HEK293 (cell line): ENCODE measurements at regions not wholly inside any gene's neighbourhood (a gene's known extent, or its start where the extent isn't known, plus 50 kb on each side); places are given as distances from the start of the nearest gene placed in this dataset.
"Not testable (repeated sequence)": the region's sequence is repeated elsewhere in the genome, so short reads cannot be mapped to it uniquely, and the experiment has no call there.

Experiments used
- CTCF ChIA-PET: fragments of 350-600 bp; formaldehyde crosslinking; extraction: SDS; loops from one replicate; lab custom pipeline; 2021; ENCODE audit warnings: antibody characterized with exemption; lab: Yijun Ruan, JAX
- POLR2A ChIA-PET: fragments of 300-600 bp; formaldehyde crosslinking; extraction: SDS; loops from one replicate; lab custom pipeline; 2020; ENCODE audit warnings: antibody characterized with exemption, inconsistent platforms; lab: Yijun Ruan, JAX
- H3K27ac ChIP-seq: fragments of 200-500 bp; sonication (Bioruptor generic); 2 replicates; pipeline ENCODE4 v1.5.1; 2014; ENCODE audit warnings: low read depth, low read length, control low read depth, inconsistent platforms; ENCODE audit errors: extremely low read depth
- H3K36me3 ChIP-seq, 2 experiments: fragments of 200-500 bp in 1 of 2; sonication (Bioruptor generic) in 1 of 2; 1 replicate in 1 of 2; 2 replicates in 1 of 2; pipeline ENCODE4 v1.5.1; 2014 to 2017; ENCODE audit warnings: inconsistent platforms in 2 of 2, low read length in 2 of 2; ENCODE audit not compliant: control insufficient read depth in 2 of 2, insufficient read depth in 1 of 2
- H3K4me1 ChIP-seq: fragments of 200-500 bp; sonication (Bioruptor generic); 2 replicates; pipeline ENCODE4 v1.5.1; 2014; ENCODE audit warnings: mild to moderate bottlenecking, low read length, inconsistent platforms; ENCODE audit not compliant: control insufficient read depth, insufficient read depth
- H3K4me3 ChIP-seq: 2 replicates; pipeline ENCODE4 v1.5.1; 2011; ENCODE audit warnings: low read depth, mild to moderate bottlenecking, control low read depth, low read length, moderate library complexity
- H3K9me3 ChIP-seq: fragments of 200-500 bp; sonication (Bioruptor generic); 2 replicates; pipeline ENCODE4 v1.5.1; 2014; ENCODE audit warnings: low read depth, low read length, inconsistent platforms; ENCODE audit not compliant: control insufficient read depth, insufficient read depth
- HOXA7 ChIP-seq: sonication (generic); formaldehyde crosslinking; IDR thresholded peaks from 2 replicates; pipeline ENCODE4 v1.8.1; 2022; ENCODE audit warnings: missing genetic modification reagents, borderline replicate concordance
- KLF10 ChIP-seq: fragments of 450-650 bp; IDR thresholded peaks from 2 replicates; pipeline ENCODE4 v1.5.1; 2018; ENCODE audit warnings: missing biosample characterization, mild to moderate bottlenecking, missing genetic modification characterization
- MYNN ChIP-seq: fragments of 450-650 bp; formaldehyde crosslinking; IDR thresholded peaks from 2 replicates; pipeline ENCODE4 v1.5.1; 2016; ENCODE audit warnings: missing biosample characterization, missing genetic modification characterization, borderline replicate concordance
- REPIN1 ChIP-seq: fragments of 450-650 bp; formaldehyde crosslinking; IDR thresholded peaks from 2 replicates; pipeline ENCODE4 v1.5.1; 2017; ENCODE audit warnings: missing biosample characterization, missing genetic modification characterization, low read depth
- SETDB1 ChIP-seq: IDR thresholded peaks from one replicate; pipeline ENCODE4 v1.6.1; 2017; ENCODE audit warnings: mild to moderate bottlenecking, low read length, moderate library complexity, mixed read lengths; ENCODE audit not compliant: insufficient read length
- TRIM28 ChIP-seq: IDR thresholded peaks from 2 replicates; pipeline ENCODE4 v1.6.1; 2011; ENCODE audit warnings: low read length, control low read depth, borderline replicate concordance
- ZBTB1 ChIP-seq: fragments of 450-650 bp; formaldehyde crosslinking; IDR thresholded peaks from 2 replicates; pipeline ENCODE4 v1.5.1; 2016; ENCODE audit warnings: missing biosample characterization, missing genetic modification characterization
- ZBTB48 ChIP-seq: fragments of 450-650 bp; formaldehyde crosslinking; IDR thresholded peaks from 2 replicates; pipeline ENCODE4 v1.5.1; 2016; ENCODE audit warnings: missing biosample characterization, missing genetic modification characterization
- ZFHX2 ChIP-seq: fragments of 450-650 bp; formaldehyde crosslinking; conservative IDR thresholded peaks from 2 replicates; pipeline ENCODE4 v1.5.1; 2016; ENCODE audit warnings: missing biosample characterization, missing genetic modification characterization
- ZNF202 ChIP-seq: fragments of 450-650 bp; formaldehyde crosslinking; IDR thresholded peaks from 2 replicates; pipeline ENCODE4 v1.5.1; 2016; ENCODE audit warnings: missing biosample characterization, missing genetic modification characterization, borderline replicate concordance
- ZNF211 ChIP-seq: fragments of 450-650 bp; formaldehyde crosslinking; IDR thresholded peaks from 2 replicates; pipeline ENCODE4 v1.5.1; 2016; ENCODE audit warnings: low read depth, missing biosample characterization, missing genetic modification characterization
- ZNF416 ChIP-seq: fragments of 450-650 bp; formaldehyde crosslinking; IDR thresholded peaks from 2 replicates; pipeline ENCODE4 v1.5.1; 2016; ENCODE audit warnings: missing biosample characterization, missing genetic modification characterization
- ZNF426 ChIP-seq: fragments of 450-650 bp; formaldehyde crosslinking; IDR thresholded peaks from 2 replicates; pipeline ENCODE4 v1.5.1; 2017; ENCODE audit warnings: missing biosample characterization, missing genetic modification characterization, mild to moderate bottlenecking, inconsistent platforms, moderate library complexity
- ZNF571 ChIP-seq: fragments of 450-650 bp; formaldehyde crosslinking; IDR thresholded peaks from 2 replicates; pipeline ENCODE4 v1.5.0; 2017; ENCODE audit warnings: missing biosample characterization, missing genetic modification characterization
- ZNF621 ChIP-seq: fragments of 450-650 bp; formaldehyde crosslinking; IDR thresholded peaks from 2 replicates; pipeline ENCODE4 v1.5.1; 2017; ENCODE audit warnings: missing biosample characterization, missing genetic modification characterization
- ZNF626 ChIP-seq: fragments of 450-650 bp; sonication (Bioruptor Pico); formaldehyde crosslinking; IDR thresholded peaks from 2 replicates; pipeline ENCODE4 v1.5.1; 2018; ENCODE audit warnings: missing biosample characterization, missing genetic modification characterization, inconsistent platforms
- TF ChIP-seq, protein P1 (sequence below): fragments of 450-650 bp; formaldehyde crosslinking; IDR thresholded peaks from 2 replicates; pipeline ENCODE4 v1.5.1; 2016; ENCODE audit warnings: missing biosample characterization, missing genetic modification characterization
- TF ChIP-seq, protein P2 (sequence below): fragments of 450-650 bp; formaldehyde crosslinking; IDR thresholded peaks from 2 replicates; pipeline ENCODE4 v1.5.1; 2016; ENCODE audit warnings: missing biosample characterization, missing genetic modification characterization
- TF ChIP-seq, protein P3 (sequence below): fragments of 450-650 bp; formaldehyde crosslinking; IDR thresholded peaks from 2 replicates; pipeline ENCODE4 v1.5.1; 2016; ENCODE audit warnings: missing biosample characterization, missing genetic modification characterization
- TF ChIP-seq, protein P4 (sequence below): fragments of 450-650 bp; formaldehyde crosslinking; IDR thresholded peaks from 2 replicates; pipeline ENCODE4 v1.5.1; 2016; ENCODE audit warnings: missing biosample characterization, missing genetic modification characterization
- TF ChIP-seq, protein P5 (sequence below): sonication (generic); formaldehyde crosslinking; IDR thresholded peaks from 2 replicates; pipeline ENCODE4 v1.8.1; 2022; ENCODE audit warnings: mild to moderate bottlenecking, moderate library complexity, missing genetic modification reagents

DNA sequence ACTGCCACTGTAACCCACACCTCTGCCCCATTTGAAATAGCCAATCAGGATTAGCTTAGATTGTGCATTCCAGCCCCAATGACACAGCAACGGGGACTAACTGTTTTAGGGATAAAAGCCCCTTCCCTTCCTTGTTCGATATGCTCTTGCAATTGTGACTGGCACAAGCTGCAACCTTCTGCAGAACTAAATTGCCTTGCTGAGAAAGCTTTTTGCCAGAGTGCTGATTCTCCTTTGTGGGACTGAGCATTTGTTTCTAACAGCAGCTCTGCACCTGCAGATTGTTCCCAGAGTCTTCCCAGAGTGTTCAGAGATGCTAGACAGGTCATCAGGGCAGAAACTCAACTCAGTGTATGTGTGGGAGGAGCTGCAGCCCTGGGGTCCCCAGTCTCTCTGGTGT, 115.8 kb downstream of the ZNF675 start:
- Histone ChIP-seq H3K4me1 (no peaks in the 10 kb centered on the region), H3K4me3 (no peak overlapping the region), H3K36me3 (no peaks in the 10 kb centered on the region), H3K9me3 (no peaks in the 10 kb centered on the region), H3K27ac (no peak overlapping the region)
- ChIA-PET POLR2A (no interaction called here), CTCF (no interaction called here)
- no peak for TF ChIP-seq ZFHX2 (tag by site-specific recombination)
- TF ChIP-seq SETDB1, result peak; percentile 55
- peak; percentile 88; the same call in 1 of the 2 replicates for TF ChIP-seq TRIM28
- TF ChIP-seq HOXA7 (CRISPR knock-in tag), result no peak

DNA sequence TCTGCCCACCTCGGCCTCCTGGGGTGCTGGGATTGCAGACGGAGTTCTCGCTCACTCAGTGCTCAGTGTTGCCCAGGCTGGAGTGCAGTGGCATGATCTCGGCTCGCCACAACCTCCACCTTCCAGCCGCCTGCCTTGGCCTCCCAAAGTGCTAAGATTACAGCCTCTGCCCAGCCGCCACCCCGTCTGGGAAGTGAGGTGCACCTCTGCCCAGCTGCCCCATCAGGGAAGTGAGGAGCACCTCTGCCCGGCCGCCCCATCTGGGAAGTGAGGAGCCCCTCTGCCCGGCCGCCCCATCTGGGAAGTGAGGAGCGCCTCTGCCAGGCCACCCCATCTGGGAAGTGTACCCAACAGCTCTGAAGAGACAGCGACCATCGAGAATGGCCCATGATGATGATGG, 118.9 kb downstream of the ZNF675 start:
- H3K4me3 ChIP-seq, H3K36me3 ChIP-seq, POLR2A ChIA-PET, H3K27ac ChIP-seq, CTCF ChIA-PET, H3K9me3 ChIP-seq, H3K4me1 ChIP-seq: not testable (repeated sequence)

DNA sequence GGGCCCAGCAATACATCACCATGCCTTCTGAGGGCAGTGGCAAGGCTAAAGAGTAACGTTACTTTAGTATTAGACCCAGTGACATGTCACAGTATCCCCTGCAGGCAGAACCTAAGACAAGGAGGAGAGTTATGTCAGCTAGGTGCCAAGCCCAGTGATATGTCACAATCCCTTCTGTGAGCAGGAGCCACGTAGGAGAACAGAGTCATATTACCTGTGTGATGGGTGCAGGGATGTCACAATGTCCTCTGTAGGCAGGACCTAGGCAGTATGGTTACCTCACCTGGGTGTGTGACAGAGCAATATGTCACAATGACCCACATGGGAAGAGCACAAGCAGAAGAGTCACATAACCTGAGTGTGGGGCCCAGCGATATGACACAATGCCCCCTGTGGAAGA, 121.8 kb downstream of the ZNF675 start:
- TF ChIP-seq, protein P1, sequence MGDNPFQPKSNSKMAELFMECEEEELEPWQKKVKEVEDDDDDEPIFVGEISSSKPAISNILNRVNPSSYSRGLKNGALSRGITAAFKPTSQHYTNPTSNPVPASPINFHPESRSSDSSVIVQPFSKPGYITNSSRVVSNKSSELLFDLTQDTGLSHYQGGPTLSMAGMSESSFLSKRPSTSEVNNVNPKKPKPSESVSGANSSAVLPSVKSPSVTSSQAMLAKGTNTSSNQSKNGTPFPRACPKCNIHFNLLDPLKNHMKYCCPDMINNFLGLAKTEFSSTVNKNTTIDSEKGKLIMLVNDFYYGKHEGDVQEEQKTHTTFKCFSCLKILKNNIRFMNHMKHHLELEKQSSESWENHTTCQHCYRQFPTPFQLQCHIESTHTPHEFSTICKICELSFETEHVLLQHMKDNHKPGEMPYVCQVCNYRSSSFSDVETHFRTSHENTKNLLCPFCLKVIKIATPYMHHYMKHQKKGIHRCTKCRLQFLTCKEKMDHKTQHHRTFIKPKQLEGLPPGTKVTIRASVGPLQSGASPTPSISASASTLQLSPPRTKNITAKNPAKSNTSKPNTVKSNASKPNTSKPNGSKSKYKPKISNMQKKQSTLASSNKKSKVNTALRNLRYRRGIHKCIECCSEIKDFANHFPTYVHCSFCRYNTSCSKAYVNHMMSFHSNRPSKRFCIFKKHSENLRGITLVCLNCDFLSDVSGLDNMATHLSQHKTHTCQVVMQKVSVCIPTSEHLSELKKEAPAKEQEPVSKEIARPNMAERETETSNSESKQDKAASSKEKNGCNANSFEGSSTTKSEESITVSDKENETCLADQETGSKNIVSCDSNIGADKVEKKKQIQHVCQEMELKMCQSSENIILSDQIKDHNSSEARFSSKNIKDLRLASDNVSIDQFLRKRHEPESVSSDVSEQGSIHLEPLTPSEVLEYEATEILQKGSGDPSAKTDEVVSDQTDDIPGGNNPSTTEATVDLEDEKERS, result no peak
- TF ChIP-seq KLF10 (no peak), ZNF621 (no peak), ZNF571 (no peak), ZBTB48 (tag by site-specific recombination) (no peak), MYNN (tag by site-specific recombination) (no peak), ZNF626 (no peak), ZNF416 (no peak), ZNF211 (tag by site-specific recombination) (no peak), ZNF202 (tag by site-specific recombination) (no peak)
- TF ChIP-seq, protein P2, sequence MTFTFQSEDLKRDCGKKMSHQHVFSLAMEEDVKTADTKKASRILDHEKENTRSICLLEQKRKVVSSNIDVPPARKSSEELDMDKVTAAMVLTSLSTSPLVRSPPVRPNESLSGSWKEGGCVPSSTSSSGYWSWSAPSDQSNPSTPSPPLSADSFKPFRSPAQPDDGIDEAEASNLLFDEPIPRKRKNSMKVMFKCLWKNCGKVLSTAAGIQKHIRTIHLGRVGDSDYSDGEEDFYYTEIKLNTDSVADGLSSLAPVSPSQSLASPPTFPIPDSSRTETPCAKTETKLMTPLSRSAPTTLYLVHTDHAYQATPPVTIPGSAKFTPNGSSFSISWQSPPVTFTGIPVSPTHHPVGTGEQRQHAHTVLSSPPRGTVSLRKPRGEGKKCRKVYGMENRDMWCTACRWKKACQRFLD (tag by site-specific recombination), result no peak
- H3K36me3 ChIP-seq, result no peaks in the 10 kb centered on the region
- no peak overlapping the region for H3K27ac ChIP-seq
- POLR2A ChIA-PET, result no interaction called here
- H3K4me1 ChIP-seq, result no peaks in the 10 kb centered on the region
- no peaks in the 10 kb centered on the region; the same call in 1 of the 2 replicates for H3K9me3 ChIP-seq
- no peak overlapping the region for H3K4me3 ChIP-seq
- CTCF ChIA-PET, result no interaction called here

DNA sequence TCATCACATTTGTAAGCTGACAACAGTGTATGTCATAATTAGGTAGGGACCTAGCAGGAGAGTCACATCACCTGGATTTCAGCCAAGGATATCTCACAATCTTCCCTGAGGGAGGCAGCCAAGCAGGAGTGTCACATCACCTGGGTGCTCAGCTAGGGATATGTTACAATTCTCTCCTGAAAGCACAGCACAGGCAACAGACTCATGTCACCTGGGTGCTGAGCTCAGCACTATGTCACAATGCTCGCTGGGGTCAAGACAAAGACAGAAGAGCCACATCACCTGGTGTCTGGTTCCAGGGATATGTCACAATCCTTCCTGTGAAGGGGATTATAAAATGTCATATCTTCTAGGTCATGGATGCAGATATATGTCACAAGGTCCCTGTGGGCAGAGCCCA, 123.7 kb downstream of the ZNF675 start:
- H3K4me1 ChIP-seq, result no peaks in the 10 kb centered on the region
- no peak overlapping the region for H3K4me3 ChIP-seq
- no peaks in the 10 kb centered on the region for H3K36me3 ChIP-seq
- ChIA-PET POLR2A (no interaction called here), CTCF (no interaction called here)
- no peaks in the 10 kb centered on the region; the same call in 1 of the 2 replicates for H3K9me3 ChIP-seq
- no peak overlapping the region for H3K27ac ChIP-seq
- no peak for TF ChIP-seq ZNF426 (tag by site-specific recombination)
- TF ChIP-seq, protein P3, sequence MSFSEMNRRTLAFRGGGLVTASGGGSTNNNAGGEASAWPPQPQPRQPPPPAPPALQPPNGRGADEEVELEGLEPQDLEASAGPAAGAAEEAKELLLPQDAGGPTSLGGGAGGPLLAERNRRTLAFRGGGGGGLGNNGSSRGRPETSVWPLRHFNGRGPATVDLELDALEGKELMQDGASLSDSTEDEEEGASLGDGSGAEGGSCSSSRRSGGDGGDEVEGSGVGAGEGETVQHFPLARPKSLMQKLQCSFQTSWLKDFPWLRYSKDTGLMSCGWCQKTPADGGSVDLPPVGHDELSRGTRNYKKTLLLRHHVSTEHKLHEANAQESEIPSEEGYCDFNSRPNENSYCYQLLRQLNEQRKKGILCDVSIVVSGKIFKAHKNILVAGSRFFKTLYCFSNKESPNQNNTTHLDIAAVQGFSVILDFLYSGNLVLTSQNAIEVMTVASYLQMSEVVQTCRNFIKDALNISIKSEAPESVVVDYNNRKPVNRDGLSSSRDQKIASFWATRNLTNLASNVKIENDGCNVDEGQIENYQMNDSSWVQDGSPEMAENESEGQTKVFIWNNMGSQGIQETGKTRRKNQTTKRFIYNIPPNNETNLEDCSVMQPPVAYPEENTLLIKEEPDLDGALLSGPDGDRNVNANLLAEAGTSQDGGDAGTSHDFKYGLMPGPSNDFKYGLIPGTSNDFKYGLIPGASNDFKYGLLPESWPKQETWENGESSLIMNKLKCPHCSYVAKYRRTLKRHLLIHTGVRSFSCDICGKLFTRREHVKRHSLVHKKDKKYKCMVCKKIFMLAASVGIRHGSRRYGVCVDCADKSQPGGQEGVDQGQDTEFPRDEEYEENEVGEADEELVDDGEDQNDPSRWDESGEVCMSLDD (tag by site-specific recombination), result no peak
- no peak for TF ChIP-seq ZBTB1 (tag by site-specific recombination)
- TF ChIP-seq, protein P4, sequence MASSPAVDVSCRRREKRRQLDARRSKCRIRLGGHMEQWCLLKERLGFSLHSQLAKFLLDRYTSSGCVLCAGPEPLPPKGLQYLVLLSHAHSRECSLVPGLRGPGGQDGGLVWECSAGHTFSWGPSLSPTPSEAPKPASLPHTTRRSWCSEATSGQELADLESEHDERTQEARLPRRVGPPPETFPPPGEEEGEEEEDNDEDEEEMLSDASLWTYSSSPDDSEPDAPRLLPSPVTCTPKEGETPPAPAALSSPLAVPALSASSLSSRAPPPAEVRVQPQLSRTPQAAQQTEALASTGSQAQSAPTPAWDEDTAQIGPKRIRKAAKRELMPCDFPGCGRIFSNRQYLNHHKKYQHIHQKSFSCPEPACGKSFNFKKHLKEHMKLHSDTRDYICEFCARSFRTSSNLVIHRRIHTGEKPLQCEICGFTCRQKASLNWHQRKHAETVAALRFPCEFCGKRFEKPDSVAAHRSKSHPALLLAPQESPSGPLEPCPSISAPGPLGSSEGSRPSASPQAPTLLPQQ (tag by site-specific recombination), result no peak
- no peak for TF ChIP-seq REPIN1 (tag by site-specific recombination)
- TF ChIP-seq, protein P5, sequence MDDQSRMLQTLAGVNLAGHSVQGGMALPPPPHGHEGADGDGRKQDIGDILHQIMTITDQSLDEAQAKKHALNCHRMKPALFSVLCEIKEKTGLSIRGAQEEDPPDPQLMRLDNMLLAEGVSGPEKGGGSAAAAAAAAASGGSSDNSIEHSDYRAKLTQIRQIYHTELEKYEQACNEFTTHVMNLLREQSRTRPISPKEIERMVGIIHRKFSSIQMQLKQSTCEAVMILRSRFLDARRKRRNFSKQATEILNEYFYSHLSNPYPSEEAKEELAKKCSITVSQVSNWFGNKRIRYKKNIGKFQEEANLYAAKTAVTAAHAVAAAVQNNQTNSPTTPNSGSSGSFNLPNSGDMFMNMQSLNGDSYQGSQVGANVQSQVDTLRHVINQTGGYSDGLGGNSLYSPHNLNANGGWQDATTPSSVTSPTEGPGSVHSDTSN (CRISPR knock-in tag), result no peak
